Gastrocnemius medialis (tissue), 4 donors: ENCODE measurements at regions not wholly inside any gene's neighbourhood (a gene's known extent, or its start where the extent isn't known, plus 50 kb on each side); places are given as distances from the start of the nearest gene placed in this dataset.

Source experiments
- CTCF ChIP-seq, 5 experiments: fragments of 450-650 bp in 3 of 5; fragments of 200-600 bp in 2 of 5; sonication (generic) in 2 of 5; IDR thresholded peaks in 4 of 5; conservative IDR thresholded peaks in 1 of 5; 1 replicate in 4 of 5; 2 replicates in 1 of 5; pipeline ENCODE4 v1.5.1; 2016 to 2019; ENCODE audit warnings: antibody characterized with exemption in 5 of 5, mild to moderate bottlenecking in 3 of 5, moderate library complexity in 3 of 5
- POLR2A ChIP-seq, 2 donors: fragments of 450-650 bp; IDR thresholded peaks; one replicate each; pipeline ENCODE4 v1.6.1; 2017; ENCODE audit warnings: antibody characterized with exemption in 2 of 2, mild to moderate bottlenecking in 2 of 2, moderate library complexity in 2 of 2

- TF ChIP-seq CTCF (IDR thresholded peaks at IDR 0.05 in 4 of 5, conservative IDR thresholded peaks at IDR 0.05 in 1 of 5) = no peak
- TF ChIP-seq POLR2A (IDR thresholded peaks at IDR 0.05) = no peak
Measured at GRCh38 chr5:90311401-90311800, 98.2 kb downstream of the CETN3 start.
